Upper lobe of left lung (tissue), 6 donors: ENCODE measurements at regions not wholly inside any gene's neighbourhood (a gene's known extent, or its start where the extent isn't known, plus 50 kb on each side); places are given as distances from the start of the nearest gene placed in this dataset.

Source experiments
- ATAC-seq, 2 donors: fragments of 200-7000 bp; cut with Tn5 transposase; one replicate each; pipeline ENCODE4 v1.9.1; 2022; ENCODE audit warnings: mild to moderate bottlenecking in 2 of 2, moderate library complexity in 2 of 2; ENCODE audit not compliant: low FRiP score in 2 of 2
- DNase-seq, 2 donors: peaks; one replicate each; pipeline ENCODE4 v3.0.0-alpha.2; 2019 to 2020
- H3K27ac ChIP-seq, 4 donors: fragments of 200-600 bp; sonication (generic); one replicate each; pipeline ENCODE4 v1.5.1; 2016 to 2019
- H3K27me3 ChIP-seq, 4 donors: fragments of 200-600 bp; sonication (generic); one replicate each; pipeline ENCODE4 v1.5.1; 2017 to 2019
- H3K36me3 ChIP-seq, 4 donors: fragments of 200-600 bp; sonication (generic); one replicate each; pipeline ENCODE4 v1.5.1; 2016 to 2019
- H3K4me1 ChIP-seq, 4 donors: fragments of 200-600 bp; sonication (generic); one replicate each; pipeline ENCODE4 v1.5.1; 2018 to 2019
- H3K4me3 ChIP-seq, 4 donors: fragments of 200-600 bp; sonication (generic); one replicate each; pipeline ENCODE4 v1.5.1; 2017 to 2019; ENCODE audit warnings: mild to moderate bottlenecking in 2 of 4, moderate library complexity in 1 of 4
- H3K9me3 ChIP-seq, 4 donors: fragments of 200-600 bp; sonication (generic); one replicate each; pipeline ENCODE4 v1.5.1; 2018 to 2019
- CTCF ChIP-seq, 6 experiments: fragments of 450-650 bp in 4 of 6; fragments of 200-600 bp in 2 of 6; sonication (generic) in 2 of 6; IDR thresholded peaks; one replicate each; pipeline ENCODE4 v1.5.1; 2016 to 2019; ENCODE audit warnings: antibody characterized with exemption in 6 of 6
- EP300 ChIP-seq, 4 donors: sonication (generic); formaldehyde crosslinking; IDR thresholded peaks; one replicate each; pipeline ENCODE4 v1.5.1; 2017; ENCODE audit warnings: antibody characterized with exemption in 4 of 4, control low read depth in 2 of 4
- POLR2A ChIP-seq, 4 donors: fragments of 450-650 bp; IDR thresholded peaks; one replicate each; pipeline ENCODE4 v1.5.1; 2016 to 2017; ENCODE audit warnings: antibody characterized with exemption in 4 of 4, mild to moderate bottlenecking in 2 of 4
- POLR2AphosphoS5 ChIP-seq, 2 donors: sonication (generic); formaldehyde crosslinking; IDR thresholded peaks; one replicate each; pipeline ENCODE4 v1.5.1; 2017; ENCODE audit warnings: antibody characterized with exemption in 2 of 2
- WGBS, 2 donors: methylation state at CpG; one replicate each; pipeline ENCODE4 v1.1.5; 2017 to 2018; 5-methylcytosine and 5-hydroxymethylcytosine counted together
- donor health status: DM: no; HTN: no; CAD: no; lungs with moderate emphysema.
- donor health status: DM: no; HTN: yes; CAD: no; lungs with severe emphysema.

- H3K27ac ChIP-seq: peak overlapping the region; percentile 62 to 79 (median 71)
- H3K4me3 ChIP-seq: no peak overlapping the region
- TF ChIP-seq POLR2A (IDR thresholded peaks at IDR 0.05) (no peak), CTCF (IDR thresholded peaks at IDR 0.05) (no peak), EP300 (IDR thresholded peaks at IDR 0.05) (no peak), POLR2AphosphoS5 (IDR thresholded peaks at IDR 0.05) (no peak)
- 13 to 23% methylated on average over 3 of the region's 3 CpGs for WGBS, 2 donors
- no peaks in the 10 kb centered on the region for H3K9me3 ChIP-seq
- H3K4me1 ChIP-seq: peaks cover 19 to 31% (median 28%) of the 10 kb centered on the region in 4 donors
- DNase-seq (no peak), ATAC-seq (no peak)
- H3K27me3 ChIP-seq: no peaks in the 10 kb centered on the region
- no peaks in the 10 kb centered on the region for H3K36me3 ChIP-seq
Observed at GRCh38 chr17:62892061-62892675, 73.9 kb upstream of the TANC2 start.

- Histone ChIP-seq H3K27ac (peak overlapping the region; percentile 62 to 79 (median 71)), H3K27me3 (no peaks in the 10 kb centered on the region), H3K4me1 (peaks cover 19 to 29% (median 28%) of the 10 kb centered on the region in 4 donors), H3K9me3 (no peaks in the 10 kb centered on the region), H3K4me3 (no peak overlapping the region), H3K36me3 (no peaks in the 10 kb centered on the region)
- TF ChIP-seq POLR2AphosphoS5 (IDR thresholded peaks at IDR 0.05) (no peak), CTCF (IDR thresholded peaks at IDR 0.05) (no peak), EP300 (IDR thresholded peaks at IDR 0.05) (no peak), POLR2A (IDR thresholded peaks at IDR 0.05) (no peak)
- 82 to 84% methylated on average over 3 of the region's 3 CpGs for WGBS, 2 donors
- ATAC-seq (no peak), DNase-seq (no peak)
Observed at GRCh38 chr17:62891659-62892058, 74.4 kb upstream of the TANC2 start.

- 94 to 95% methylated on average over 1 of the region's 1 CpG for WGBS, 2 donors
- Histone ChIP-seq H3K27ac (no peak overlapping the region), H3K36me3 (no peaks in the 10 kb centered on the region), H3K4me3 (no peak overlapping the region), H3K9me3 (no peaks in the 10 kb centered on the region), H3K27me3 (no peaks in the 10 kb centered on the region), H3K4me1 (peaks cover 14 to 22% (median 20%) of the 10 kb centered on the region in 4 donors)
- TF ChIP-seq CTCF (IDR thresholded peaks at IDR 0.05) (no peak), POLR2AphosphoS5 (IDR thresholded peaks at IDR 0.05) (no peak), POLR2A (IDR thresholded peaks at IDR 0.05) (no peak), EP300 (IDR thresholded peaks at IDR 0.05) (no peak)
- DNase-seq (no peak), ATAC-seq (no peak)
Observed at GRCh38 chr17:62888765-62889164, 77.3 kb upstream of the TANC2 start.

- Histone ChIP-seq H3K4me1 (peaks cover 13 to 16% (median 15%) of the 10 kb centered on the region in 4 donors), H3K27ac (no peak overlapping the region), H3K9me3 (no peaks in the 10 kb centered on the region)
Observed at GRCh38 chr17:62888148-62888547, 77.9 kb upstream of the TANC2 start.

More at GRCh38 chr17:62888148-62888547, 77.9 kb upstream of the TANC2 start:
- no peak for DNase-seq
- TF ChIP-seq CTCF (IDR thresholded peaks at IDR 0.05) (no peak), EP300 (IDR thresholded peaks at IDR 0.05) (no peak), POLR2A (IDR thresholded peaks at IDR 0.05) (no peak), POLR2AphosphoS5 (IDR thresholded peaks at IDR 0.05) (no peak)
- Histone ChIP-seq H3K4me3 (no peak overlapping the region), H3K27me3 (no peaks in the 10 kb centered on the region), H3K36me3 (no peaks in the 10 kb centered on the region)
- no peak for ATAC-seq
